ENCODE measurements at regions not wholly inside any gene's neighbourhood (a gene's known extent, or its start where the extent isn't known, plus 50 kb on each side); places are given as distances from the start of the nearest gene placed in this dataset.

DNA sequence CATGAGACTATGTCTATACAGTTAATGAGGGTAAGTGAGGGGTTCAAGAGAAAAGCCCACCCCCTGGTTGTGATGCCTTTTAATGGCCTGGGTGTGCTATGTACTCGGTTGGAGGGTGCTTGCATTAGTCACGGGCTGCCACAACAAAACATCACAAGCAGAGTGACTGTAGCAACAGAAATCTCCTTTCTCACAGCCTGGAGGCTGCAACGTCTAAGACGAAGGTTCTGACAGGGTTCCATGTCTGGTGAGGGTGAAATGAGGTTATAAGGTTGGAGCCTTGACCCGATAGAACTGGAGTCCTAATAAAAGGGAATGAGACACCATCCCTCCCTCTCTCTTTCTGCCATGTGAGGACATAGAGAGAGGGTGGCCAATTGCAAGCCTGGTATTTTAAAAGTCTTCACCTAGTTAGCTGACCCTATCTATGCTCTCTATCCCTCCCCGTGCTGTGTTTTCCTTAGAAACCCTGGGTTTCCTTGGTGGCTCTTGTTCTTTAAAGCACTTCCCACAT, 126.0 kb upstream of the GDF10 start:
- no peak for DNase-seq

DNA sequence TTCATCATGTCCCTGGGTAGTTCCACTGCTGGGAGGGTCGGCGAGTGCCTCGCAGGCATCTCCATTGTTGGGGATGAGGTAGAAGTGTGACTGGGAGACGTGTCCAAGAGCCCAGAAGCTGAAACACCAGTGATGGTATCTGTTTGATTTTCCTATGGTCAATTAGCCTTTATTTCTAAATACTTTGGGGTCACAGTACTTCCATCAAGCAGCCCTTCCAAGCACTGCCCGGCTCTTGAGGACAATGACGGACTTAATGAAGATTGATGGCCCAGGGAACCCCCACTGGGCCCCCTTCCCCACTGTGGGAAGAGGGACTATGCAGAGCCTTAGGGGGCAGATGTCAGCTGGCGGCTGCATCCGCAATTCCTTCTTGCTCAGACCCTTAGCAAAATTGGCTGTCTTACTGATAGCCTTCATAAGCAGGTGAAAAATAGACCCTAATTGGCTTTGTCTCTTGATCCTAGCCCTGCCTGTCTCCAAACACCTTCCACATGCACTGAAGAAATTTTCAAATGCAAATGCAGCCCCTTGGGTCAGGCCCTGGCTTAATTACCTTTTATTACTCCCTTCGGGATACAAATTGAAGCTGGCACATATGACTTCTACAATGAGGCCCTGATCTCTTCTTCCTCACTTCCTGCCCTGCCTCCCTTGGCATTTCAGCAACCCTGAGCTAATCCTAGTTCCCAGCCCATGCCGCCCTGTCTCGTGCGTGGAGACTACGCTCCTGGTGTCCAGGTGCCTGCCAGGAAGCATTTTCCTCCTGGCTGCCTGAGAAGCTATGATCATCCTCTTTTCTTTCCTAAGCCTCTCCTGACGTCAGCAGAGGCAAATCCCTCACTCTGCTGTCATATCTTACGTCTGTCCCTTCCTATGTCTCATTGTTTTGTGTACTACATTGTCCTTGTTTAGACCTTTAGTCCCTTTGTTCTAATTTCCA, 124.5 kb upstream of the GDF10 start:
- peak in 1 of 2 experiments; percentile 25 for DNase-seq

- no peak for DNase-seq
Observed at GRCh38 chr10:47176206-47176902, 123.6 kb upstream of the GDF10 start.

GRCh38 chr10:47176903-47177868, 122.8 kb upstream of the GDF10 start:
- no peak for DNase-seq

DNA sequence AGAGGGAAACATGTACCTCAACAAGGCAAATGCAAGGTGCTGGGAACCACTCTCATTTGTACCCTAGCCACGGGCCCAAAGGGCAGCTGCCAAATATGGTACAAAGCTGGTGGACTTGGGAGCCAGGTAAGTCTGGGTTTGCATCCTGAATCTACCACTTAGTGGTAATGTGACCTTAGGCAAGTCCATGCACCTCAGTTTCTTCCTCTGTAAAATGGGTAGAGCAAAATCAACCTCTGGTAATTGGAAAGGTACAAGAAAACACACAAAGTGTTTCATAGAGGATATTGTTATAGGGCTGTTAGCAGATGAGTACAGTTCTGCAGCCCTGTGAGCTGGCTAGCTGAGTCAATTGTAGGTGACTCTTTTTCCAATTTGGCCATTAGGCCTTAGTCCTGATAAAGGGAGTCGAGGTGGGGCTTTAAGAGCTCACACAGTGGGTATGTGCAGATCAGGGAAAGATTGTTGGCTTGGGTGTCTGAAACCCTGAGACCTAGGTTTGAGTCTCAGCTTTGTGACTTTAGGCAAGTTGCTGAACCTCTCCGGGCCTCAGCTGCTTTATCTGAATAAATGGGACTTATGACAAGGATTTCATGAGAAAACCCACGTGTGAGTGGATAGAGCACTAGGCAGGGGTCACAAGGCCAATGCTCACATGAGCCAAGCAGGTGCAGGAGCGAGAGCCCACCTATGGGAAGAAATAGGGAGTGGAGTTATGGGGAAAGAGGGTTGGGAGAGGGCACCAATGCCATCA, 121.3 kb upstream of the GDF10 start:
- no peak for DNase-seq

- DNase-seq: peak in 1 of 2 experiments; percentile 19
Observed at GRCh38 chr10:47179291-47179647, 120.7 kb upstream of the GDF10 start.

- DNase-seq: no peak
Observed at GRCh38 chr10:47181052-47181849, 118.7 kb upstream of the GDF10 start.

- DNase-seq: no peak
Observed at GRCh38 chr10:47182934-47183703, 116.9 kb upstream of the GDF10 start.

DNA sequence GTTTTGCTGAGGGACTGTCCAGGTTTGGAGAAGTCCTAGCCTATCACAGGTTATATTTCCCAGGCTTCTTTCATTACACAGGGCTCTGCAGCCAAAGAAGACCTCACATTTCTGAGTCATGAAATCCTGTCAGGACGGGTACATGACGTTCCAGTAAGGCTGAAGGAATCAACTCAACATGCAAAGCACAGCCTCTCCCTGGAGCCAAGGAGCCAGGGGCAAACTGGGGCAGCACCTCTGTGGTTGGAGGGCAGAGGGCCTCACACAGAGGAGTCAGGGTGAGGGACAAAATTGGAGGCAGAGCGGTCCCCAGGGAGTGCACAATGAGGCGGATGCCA, 116.3 kb upstream of the GDF10 start:
- no peak for DNase-seq

GRCh38 chr10:47184273-47184672, 115.7 kb upstream of the GDF10 start:
- DNase-seq: no peak

DNA sequence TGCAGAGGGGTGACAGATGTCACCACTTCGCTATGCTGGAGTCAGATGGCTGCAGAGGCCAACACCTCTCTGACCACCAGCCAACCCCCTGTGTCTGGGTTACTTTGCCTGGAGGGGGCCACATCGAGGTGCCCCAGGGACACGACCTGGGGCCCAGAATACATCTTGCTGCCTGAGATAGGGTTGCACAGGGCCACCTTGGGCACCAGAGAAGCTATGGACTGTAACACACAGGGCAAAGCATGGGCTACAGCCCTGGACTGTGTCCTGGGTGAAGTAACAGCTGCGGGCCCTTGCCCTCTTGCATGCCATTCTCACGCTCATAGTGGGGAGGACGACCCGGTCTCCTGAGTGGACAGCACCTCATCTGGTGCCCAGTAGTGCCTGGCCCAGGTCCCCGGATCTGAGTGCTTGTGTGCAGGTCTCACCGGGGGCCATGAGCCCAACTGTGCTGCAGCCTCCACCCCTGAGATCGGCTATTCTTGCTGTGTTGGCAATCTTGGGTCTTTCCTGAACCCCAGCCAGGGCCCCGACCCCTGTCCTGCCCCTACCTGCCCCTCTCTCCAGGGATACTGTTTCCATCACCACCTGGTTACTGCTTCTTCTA, 115.2 kb upstream of the GDF10 start:
- DNase-seq: no peak

- no peak for DNase-seq
Observed at GRCh38 chr10:47186941-47187340, 113.1 kb upstream of the GDF10 start.

- no peak for DNase-seq
Observed at GRCh38 chr10:47187592-47187991, 112.4 kb upstream of the GDF10 start.

DNA sequence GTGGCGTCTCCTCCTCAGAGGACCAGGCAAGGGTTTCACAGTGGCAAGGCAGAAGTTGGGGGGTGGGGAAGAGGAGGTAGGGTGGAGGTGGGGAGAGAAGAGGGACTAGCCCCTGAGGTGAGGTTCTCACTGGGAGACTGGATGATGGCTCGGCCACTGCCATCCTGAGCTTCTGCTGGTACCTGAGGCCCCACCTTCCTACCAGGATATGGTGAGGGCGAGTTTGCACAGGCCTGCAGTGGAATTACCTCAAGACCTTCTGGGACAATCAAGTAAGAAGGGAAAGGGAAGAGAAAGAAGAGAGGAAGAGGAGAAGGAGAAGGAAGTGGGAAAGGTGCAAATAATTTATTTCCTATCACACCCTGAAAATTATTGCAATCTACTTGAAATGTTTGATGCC, 111.8 kb upstream of the GDF10 start:
- DNase-seq: no peak

- DNase-seq: no peak
Observed at GRCh38 chr10:47189802-47190201, 110.2 kb upstream of the GDF10 start.

DNA sequence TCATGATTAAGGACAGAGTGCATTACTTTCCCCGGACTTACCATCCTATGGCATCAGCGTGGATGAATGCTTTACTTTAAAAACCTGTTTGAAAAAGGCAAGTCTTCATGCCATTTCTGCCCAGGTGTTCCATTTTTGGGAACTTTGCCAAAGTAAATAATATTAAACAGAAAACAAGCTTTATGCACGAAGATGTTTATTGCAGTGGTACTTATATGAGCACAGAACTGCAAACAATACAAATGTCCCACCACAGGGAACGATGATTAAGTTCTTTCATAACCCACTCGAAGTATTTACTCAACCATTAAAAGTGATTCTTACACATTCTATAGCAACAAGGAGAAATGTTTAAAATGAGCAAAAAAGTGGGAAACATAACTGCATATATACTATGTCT, 109.7 kb upstream of the GDF10 start:
- no peak for DNase-seq

- DNase-seq: no peak
Observed at GRCh38 chr10:47190802-47191450, 109.1 kb upstream of the GDF10 start.

DNA sequence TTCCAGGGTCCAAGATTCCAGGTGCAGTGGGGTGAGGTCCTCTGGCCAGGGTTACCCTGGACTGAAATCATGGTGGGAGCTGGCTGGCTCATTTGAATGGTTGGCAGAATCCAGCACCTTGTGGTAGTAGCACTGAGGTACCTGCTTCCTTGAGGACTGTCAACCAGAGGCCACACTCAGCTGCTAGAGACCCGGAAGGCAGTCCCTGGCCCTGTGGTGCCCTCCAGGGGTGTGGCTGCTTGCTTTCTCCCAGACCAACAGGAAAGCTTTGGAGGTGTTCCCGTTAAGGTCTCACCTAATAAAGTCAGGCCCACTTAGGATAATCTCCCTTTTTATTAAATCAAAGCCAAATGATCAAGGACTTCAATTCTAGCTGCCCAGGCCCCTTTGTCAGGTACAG, 107.7 kb upstream of the GDF10 start:
- no peak for DNase-seq

- DNase-seq: no peak
Observed at GRCh38 chr10:47193666-47194065, 106.3 kb upstream of the GDF10 start.
